A673 (cell line): ENCODE measurements at regions not wholly inside any gene's neighbourhood (a gene's known extent, or its start where the extent isn't known, plus 50 kb on each side); places are given as distances from the start of the nearest gene placed in this dataset.

Experiments
- BruUV-seq: library from RNA; stranded (reverse); fragments of 400-500 nt; replicated peaks from 2 replicates; lab custom pipeline; 2021; lab: Mats Ljungman, UMichigan
- CTCF ChIA-PET: fragments of 300-600 bp; sonication (Branson Sonifier 250); formaldehyde crosslinking; loops from one replicate; lab custom pipeline; 2022; ENCODE audit warnings: antibody characterized with exemption; lab: Charles Lee
- POLR2A ChIA-PET: fragments of 300-600 bp; sonication (Branson Sonifier 250); formaldehyde crosslinking; loops from one replicate; lab custom pipeline; 2022; ENCODE audit warnings: antibody characterized with exemption; ENCODE audit not compliant: low non-redundant PET; lab: Charles Lee
- DNase-seq: peaks from one replicate; pipeline ENCODE4 v3.0.0-alpha.2; 2015; ENCODE audit warnings: low spot score
- H3K27ac ChIP-seq: fragments of 200-600 bp; sonication (generic); 2 replicates; pipeline ENCODE4 v1.5.1; 2016; ENCODE audit warnings: mixed run types, low read depth, mild to moderate bottlenecking, mixed read lengths, antibody characterized with exemption, low read length; ENCODE audit not compliant: poor library complexity, severe bottlenecking
- H3K27me3 ChIP-seq: fragments of 200-600 bp; sonication (generic); replicated peaks from 2 replicates; pipeline ENCODE4 v1.6.1; 2017; ENCODE audit warnings: mixed run types, low read depth, mild to moderate bottlenecking, mixed read lengths, antibody characterized with exemption, low read length; ENCODE audit not compliant: insufficient read depth, poor library complexity
- H3K36me3 ChIP-seq: fragments of 200-600 bp; sonication (generic); 2 replicates; pipeline ENCODE4 v1.6.1; 2016; ENCODE audit warnings: mixed run types, mild to moderate bottlenecking, mixed read lengths, antibody characterized with exemption, low read length; ENCODE audit not compliant: insufficient read depth, poor library complexity, severe bottlenecking
- H3K4me1 ChIP-seq: fragments of 200-600 bp; sonication (generic); 2 replicates; pipeline ENCODE4 v1.6.1; 2017; ENCODE audit warnings: mixed run types, mild to moderate bottlenecking, mixed read lengths, antibody characterized with exemption, low read length; ENCODE audit not compliant: insufficient read depth, poor library complexity, severe bottlenecking
- H3K4me3 ChIP-seq: fragments of 200-600 bp; sonication (generic); 2 replicates; pipeline ENCODE4 v1.5.1; 2016; ENCODE audit warnings: low read depth, mixed run types, mild to moderate bottlenecking, mixed read lengths, low read length; ENCODE audit not compliant: poor library complexity, severe bottlenecking
- H3K9me3 ChIP-seq: fragments of 200-600 bp; sonication (generic); 2 replicates; pipeline ENCODE4 v1.6.1; 2016; ENCODE audit warnings: mixed run types, low read depth, mild to moderate bottlenecking, mixed read lengths, antibody characterized with exemption, low read length; ENCODE audit not compliant: poor library complexity, severe bottlenecking
- CTCF ChIP-seq: fragments of 300-800, 200-600 bp; sonication (generic); conservative IDR thresholded peaks from 2 replicates; pipeline ENCODE4 v1.5.1; 2017; ENCODE audit warnings: low read depth, mild to moderate bottlenecking, antibody characterized with exemption, low read length, moderate library complexity, mixed read lengths
- EZH2 ChIP-seq: fragments of 200-600 bp; sonication (generic); IDR thresholded peaks from 2 replicates; pipeline ENCODE4 v1.6.1; 2017; ENCODE audit warnings: borderline replicate concordance, low read depth, mild to moderate bottlenecking, mixed read lengths, antibody characterized with exemption, low read length; ENCODE audit not compliant: poor library complexity, severe bottlenecking
- intact Hi-C: fragments of 100-400 bp; cut with micrococcal nuclease; formaldehyde crosslinking; loops from one replicate; pipeline ENCODE4 v1.10.0; 2022; ENCODE audit not compliant: unreplicated experiment

DNA sequence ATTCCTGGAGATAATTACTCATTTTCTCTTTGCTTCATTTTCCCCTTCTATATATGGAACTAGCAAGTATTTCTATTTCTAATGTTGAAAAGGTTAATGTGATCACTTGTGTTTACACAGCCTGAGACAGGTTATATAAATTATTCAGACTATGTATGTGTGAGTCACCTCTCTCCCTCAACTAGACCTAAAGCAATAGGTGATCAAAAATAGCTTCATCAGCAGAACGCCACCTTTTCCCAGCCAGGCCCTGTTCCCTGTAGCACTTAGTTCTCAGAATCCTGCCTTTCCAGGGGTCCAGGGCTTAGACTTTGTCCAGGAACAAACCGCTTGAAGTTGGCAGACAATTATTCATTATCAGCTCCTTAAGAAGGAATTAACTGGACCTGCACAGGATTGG is 125.3 kb upstream of the EXOC2 start:
- DNase-seq, result no peak
- POLR2A ChIA-PET, result no interaction called here
- Histone ChIP-seq H3K9me3 (no peaks in the 10 kb centered on the region), H3K27me3 (peaks cover 48% of the 10 kb centered on the region), H3K27ac (no peak overlapping the region), H3K4me1 (no peaks in the 10 kb centered on the region), H3K4me3 (no peak overlapping the region), H3K36me3 (no peaks in the 10 kb centered on the region)
- no TSS peak for BruUV-seq
- TF ChIP-seq CTCF, result no peak
- no peak for TF ChIP-seq EZH2
- CTCF ChIA-PET, result no interaction called here
- intact Hi-C loops, result no loop called here

- BruUV-seq, result no TSS peak
- Histone ChIP-seq H3K27me3 (peaks cover 36% of the 10 kb centered on the region), H3K27ac (no peak overlapping the region), H3K36me3 (no peaks in the 10 kb centered on the region), H3K4me3 (no peak overlapping the region), H3K4me1 (no peaks in the 10 kb centered on the region), H3K9me3 (no peaks in the 10 kb centered on the region)
- no peak for DNase-seq
- intact Hi-C loops, result no loop called here
- ChIA-PET CTCF (no interaction called here), POLR2A (no interaction called here)
- no peak for TF ChIP-seq CTCF
- no peak for TF ChIP-seq EZH2
Measured at GRCh38 chr6:816510-817084, 123.7 kb upstream of the EXOC2 start.

GRCh38 chr6:815348-815738 is 122.4 kb upstream of the EXOC2 start:
- CTCF ChIA-PET, result no interaction called here

More at GRCh38 chr6:815348-815738, 122.4 kb upstream of the EXOC2 start:
- H3K4me1 ChIP-seq, result no peaks in the 10 kb centered on the region
- intact Hi-C loops, result no loop called here
- peaks cover 32% of the 10 kb centered on the region for H3K27me3 ChIP-seq
- no TSS peak for BruUV-seq
- no peak overlapping the region for H3K4me3 ChIP-seq
- H3K36me3 ChIP-seq, result no peaks in the 10 kb centered on the region
- DNase-seq, result no peak
- H3K9me3 ChIP-seq, result no peaks in the 10 kb centered on the region
- TF ChIP-seq CTCF, result 0 out of 2 replicates have a peak, but pooled peaks have one; percentile 12
- no peak for TF ChIP-seq EZH2
- POLR2A ChIA-PET, result no interaction called here
- H3K27ac ChIP-seq, result no peak overlapping the region
